ENCODE measurements at regions not wholly inside any gene's neighbourhood (a gene's known extent, or its start where the extent isn't known, plus 50 kb on each side); places are given as distances from the start of the nearest gene placed in this dataset.

GRCh38 chr1:68780919-68781318 lies 284.0 kb upstream of the DEPDC1 start:
- TF ChIP-seq, protein P1, sequence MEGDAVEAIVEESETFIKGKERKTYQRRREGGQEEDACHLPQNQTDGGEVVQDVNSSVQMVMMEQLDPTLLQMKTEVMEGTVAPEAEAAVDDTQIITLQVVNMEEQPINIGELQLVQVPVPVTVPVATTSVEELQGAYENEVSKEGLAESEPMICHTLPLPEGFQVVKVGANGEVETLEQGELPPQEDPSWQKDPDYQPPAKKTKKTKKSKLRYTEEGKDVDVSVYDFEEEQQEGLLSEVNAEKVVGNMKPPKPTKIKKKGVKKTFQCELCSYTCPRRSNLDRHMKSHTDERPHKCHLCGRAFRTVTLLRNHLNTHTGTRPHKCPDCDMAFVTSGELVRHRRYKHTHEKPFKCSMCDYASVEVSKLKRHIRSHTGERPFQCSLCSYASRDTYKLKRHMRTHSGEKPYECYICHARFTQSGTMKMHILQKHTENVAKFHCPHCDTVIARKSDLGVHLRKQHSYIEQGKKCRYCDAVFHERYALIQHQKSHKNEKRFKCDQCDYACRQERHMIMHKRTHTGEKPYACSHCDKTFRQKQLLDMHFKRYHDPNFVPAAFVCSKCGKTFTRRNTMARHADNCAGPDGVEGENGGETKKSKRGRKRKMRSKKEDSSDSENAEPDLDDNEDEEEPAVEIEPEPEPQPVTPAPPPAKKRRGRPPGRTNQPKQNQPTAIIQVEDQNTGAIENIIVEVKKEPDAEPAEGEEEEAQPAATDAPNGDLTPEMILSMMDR (IDR thresholded peaks at IDR 0.05) = no peak
- TF ChIP-seq POLR2A (IDR thresholded peaks at IDR 0.05) (no peak), EP300 (IDR thresholded peaks at IDR 0.05) (no peak)
